ENCODE measurements at regions not wholly inside any gene's neighbourhood (a gene's known extent, or its start where the extent isn't known, plus 50 kb on each side); places are given as distances from the start of the nearest gene placed in this dataset.
"Not testable (repeated sequence)": the region's sequence is repeated elsewhere in the genome, so short reads cannot be mapped to it uniquely, and the experiment has no call there.

DNA sequence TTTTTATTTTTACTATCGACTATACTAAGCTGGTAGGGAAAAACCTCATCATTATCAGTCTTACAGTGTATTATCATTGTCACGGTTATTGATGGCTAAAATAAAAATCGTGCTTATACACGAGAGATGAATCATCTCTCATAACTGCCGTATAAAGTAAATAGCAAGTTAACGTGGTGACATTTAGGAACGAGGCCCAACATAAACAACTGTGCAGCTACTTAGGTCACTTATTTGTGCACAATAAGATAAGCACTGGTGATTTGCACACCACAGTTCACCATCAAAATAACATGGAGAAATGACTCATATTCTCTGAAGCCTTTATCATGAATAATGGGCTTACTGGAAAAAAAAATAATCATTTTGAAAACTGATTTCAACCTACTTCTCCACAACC, 482.0 kb upstream of the TENM3 start:
- DNase-seq: no peak

DNA sequence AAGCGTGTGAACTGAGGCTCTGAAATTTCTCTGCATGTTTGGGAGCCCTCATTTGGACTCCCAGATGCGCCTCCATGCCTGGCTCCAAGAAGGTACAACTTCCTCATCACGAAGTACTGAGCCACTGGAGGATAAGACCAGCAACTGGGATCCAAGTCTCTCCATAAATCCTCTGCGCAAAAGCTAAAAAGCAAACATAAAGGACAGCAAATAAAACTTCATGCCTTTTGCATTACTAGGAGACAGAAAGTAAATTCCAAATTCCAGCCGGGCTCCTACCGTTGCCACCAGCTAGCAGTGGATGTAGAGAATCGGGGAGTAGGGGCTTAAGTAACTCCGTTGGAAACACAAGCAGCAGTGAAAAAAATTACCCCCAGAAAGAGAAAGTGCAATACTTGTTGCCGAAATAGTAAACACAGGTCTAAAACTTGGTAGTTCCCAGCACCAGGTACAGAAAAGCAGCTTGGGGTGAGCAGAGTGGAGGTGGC, 477.1 kb upstream of the TENM3 start:
- no peak for DNase-seq

DNA sequence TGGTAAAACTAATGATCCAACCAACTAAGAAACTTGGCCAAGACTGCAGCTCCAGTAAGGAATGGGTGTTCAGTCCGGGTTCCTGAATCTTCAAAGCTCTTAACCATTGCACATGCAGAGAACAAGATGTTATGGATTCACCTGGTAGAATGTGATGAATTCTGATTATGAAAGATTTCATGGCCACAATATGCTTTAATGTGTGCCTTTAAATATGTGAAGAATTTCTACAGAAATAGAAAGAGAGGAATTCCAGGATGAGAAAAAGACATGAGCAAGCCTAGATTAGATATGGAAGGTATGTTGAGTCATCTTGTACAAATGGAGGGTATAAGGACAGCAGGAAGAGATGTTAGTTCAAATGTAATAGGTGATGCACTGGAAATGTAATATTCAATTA, 472.2 kb upstream of the TENM3 start:
- no peak for DNase-seq

DNA sequence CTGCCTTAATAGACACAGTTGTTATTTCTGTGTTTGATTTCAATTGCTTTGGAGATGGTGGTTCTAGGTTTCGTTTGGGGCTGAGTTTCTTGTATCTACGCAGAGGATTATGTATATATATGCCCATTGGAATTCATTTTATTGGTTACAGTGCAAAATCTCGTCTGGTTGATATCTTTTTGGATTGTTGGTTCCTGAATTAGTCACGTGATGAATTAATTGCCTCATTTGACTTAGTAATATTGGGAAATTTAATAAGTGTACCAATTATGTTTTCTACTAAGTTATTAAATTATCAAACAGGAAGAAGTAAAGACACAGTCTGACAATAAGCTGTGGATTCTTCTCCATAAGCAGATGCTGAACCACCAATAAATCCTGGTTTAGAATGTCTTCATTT, 467.9 kb upstream of the TENM3 start:
- no peak for DNase-seq

DNA sequence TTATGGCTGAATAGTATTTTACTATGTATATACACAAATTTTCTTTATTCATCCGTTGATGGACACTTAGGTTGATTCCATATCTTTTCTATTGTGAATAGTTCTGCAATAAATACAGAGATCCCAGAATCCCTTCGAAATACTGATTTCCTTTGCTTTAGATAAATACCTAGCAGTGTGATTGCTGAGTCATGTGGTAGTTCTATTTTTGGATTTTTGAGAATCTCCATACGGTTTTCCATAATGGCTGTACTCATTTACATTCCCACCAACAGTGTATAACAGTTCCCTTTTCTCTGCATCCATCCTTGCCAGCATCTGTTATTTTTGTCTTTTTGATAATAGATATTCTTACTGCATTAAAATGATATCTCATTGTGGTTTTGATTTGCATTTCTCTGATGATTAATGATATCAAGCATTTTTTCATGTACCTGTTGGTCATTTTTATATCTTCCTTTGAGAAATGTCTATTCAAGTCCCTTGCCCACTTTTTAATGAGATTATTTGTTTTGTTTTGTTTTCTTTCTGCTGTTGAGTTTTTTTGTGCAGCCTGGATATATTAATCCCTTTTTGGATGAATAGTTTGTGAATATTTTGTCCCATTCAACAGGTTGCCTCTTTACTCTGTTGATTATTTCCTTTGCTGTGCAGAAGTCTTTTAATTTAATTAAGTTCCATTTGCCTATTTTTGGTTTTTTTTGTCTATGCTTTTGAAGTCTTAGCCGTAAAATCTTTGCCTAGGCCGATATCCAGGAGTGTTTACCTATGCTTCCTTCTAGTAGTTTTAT, 466.7 kb upstream of the TENM3 start:
- no peak for DNase-seq

DNA sequence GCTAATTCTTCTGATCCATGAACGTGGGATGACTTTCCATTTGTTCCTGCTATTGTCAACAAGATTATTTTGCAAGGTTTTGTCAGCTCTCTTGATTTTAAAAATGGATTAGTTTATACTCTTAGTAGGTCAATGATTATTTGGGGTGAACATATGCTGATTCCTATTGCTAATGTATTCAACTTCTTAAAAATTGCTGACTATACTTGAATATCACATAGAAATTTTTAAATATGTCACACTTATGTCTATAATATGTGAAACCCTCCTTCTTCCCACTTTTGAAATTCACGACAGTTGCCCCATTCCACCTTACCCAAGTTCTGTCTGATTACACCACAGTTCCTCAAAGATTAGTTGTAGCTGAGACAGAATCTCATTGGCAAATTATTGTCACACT, 465.7 kb upstream of the TENM3 start:
- DNase-seq: no peak

DNA sequence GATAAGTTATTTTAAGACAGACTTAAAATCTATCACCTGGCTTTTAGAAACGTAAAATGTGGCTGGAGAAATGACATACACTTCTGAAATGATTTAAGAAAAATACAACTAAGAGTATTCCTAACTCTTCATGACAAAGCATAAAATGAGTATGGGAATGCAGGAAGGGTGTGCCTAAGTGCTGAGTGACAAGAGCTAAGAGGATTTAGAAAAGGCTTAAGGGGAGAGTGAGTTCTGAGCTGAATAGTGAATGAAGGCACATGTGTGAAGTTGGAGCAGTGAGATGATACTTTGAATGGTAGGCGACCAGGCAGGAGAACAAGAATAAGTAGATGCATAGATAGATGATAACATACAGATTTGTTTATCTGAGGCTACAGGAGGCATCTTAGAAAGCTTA, 458.3 kb upstream of the TENM3 start:
- no peak for DNase-seq

DNA sequence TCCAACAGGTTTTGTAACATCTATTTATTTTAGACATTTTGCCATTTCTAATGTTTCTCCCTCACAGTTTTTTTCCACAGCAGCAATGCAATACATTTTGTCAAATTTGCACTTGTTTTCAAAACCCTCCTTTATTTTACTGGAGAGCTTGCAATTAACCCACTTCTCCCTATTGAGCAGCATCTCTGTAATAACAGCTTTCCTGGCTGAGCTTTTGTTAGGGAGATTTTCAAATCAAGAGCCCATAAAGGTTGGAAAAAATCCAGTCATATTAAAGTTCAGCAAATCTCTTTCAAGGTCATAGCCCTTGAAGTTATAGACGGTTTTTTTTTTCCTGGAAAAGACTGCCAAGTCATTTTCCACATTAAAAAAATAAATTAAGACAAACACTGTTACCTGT, 450.6 kb upstream of the TENM3 start:
- DNase-seq: no peak

DNA sequence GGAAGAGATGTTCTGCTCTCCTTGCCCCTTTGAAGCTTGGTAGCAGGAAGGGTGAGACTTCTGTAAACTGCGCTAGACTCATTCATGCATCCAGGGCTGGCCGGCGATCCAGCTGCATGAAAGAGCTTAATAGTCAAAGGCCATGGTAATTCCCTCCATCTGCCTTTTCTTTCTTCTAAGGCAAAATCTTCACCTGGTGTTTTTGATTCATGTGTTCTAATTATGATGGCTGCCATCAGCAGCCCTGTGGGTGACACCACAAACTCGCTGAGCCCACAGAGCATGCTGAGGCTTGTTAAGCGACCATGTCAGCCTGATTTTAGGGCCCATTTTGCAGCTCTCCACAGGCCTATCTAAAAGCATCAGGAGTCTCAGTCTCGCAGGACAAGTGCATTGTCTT, 450.1 kb upstream of the TENM3 start:
- no peak for DNase-seq

DNA sequence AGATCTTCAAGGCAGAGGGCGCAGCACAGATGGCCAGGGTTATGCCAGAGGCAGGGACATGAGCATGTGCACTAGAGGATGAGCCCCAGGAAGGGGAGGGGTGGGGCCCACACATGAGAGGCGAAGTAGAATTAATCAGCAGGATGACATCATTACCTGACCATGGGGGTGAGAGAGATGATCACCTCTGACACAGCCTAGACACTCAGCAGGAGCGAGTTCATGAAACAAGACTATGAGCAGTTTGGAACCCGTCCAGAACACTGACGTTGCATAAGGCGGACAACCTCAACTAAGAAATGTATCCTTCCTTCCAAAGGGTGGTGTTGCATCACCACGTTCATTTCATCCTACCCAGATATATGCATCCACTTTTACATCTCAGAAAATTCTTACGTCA, 446.7 kb upstream of the TENM3 start:
- no peak for DNase-seq

DNA sequence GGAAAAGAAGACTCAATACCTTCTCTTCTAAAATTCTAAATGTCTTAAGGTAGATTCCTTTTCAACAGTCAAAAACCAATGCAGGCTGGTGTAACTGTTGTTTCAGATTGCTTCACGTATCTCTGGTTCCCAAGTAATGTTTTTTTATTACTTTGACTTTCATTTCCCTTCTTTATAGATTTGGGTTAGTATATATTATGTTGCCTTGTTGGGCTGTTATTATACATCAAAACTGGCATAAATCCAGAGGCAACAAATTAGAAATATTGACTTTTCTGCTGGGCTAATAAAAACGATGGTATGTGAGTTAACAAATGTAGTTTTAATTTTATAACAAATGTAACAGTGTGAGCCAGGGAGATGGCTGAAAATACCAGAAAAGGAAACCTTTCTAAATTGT, 444.7 kb upstream of the TENM3 start:
- no peak for DNase-seq

DNA sequence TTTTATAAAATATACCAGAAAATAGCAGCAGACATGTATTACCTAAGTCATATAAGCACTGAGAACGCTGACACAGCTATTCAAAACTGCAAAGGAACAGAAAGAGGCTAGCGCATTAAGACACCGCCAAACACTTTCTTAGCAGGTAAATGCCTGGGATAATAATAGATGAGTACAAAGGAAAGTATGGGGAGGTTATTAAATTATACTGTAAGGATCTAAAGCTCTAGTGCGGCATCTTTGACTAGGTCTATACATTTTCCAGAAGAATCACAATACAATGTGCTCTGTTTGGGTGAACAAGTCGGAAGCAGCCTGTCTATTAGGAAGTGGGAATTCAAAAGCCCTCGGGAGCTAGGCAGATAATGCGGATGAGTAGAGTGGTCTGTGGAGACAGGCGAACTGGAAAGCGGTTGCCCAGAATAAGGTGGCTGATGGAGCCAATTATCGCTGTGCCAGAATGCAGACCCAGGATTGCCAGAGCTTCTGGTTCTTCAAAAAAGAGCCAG, 443.6 kb upstream of the TENM3 start:
- DNase-seq: no peak

DNA sequence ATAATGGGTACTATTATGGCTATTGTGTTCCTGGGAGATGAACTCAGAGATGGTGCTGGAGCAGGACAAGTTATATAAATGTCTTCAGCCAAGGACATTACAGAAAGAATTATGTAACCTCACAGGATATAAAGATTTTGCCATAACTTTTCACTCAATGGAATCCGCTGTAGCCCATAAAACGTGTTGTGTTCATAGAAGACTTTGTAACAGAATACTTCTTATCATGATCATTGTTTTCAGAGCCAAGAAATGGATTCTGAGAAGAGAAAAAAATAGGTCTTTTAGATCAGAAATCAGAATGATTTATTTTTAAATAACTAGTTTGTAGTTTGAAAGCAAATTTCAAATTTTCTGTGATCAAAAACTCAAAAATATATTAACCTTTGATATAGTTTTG, 441.0 kb upstream of the TENM3 start:
- no peak for DNase-seq

DNA sequence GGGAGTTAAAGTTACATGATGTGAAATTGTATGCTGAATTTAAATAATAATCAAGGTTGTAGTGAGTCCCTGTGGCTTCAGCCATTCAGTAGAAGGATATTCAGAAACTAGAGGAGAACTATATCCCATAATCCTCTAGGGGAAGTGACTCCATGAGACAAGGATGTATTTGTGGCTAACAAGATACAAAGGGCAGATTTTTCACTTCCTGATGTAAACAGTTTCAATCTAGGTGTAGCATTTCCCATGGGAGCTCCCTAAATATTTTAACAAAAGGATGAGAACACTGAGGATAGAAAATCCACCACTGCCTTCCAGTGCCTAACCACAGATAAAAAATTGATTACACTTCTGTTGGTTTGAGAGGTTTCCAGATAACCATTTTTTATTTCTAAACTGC, 435.4 kb upstream of the TENM3 start:
- DNase-seq: no peak

DNA sequence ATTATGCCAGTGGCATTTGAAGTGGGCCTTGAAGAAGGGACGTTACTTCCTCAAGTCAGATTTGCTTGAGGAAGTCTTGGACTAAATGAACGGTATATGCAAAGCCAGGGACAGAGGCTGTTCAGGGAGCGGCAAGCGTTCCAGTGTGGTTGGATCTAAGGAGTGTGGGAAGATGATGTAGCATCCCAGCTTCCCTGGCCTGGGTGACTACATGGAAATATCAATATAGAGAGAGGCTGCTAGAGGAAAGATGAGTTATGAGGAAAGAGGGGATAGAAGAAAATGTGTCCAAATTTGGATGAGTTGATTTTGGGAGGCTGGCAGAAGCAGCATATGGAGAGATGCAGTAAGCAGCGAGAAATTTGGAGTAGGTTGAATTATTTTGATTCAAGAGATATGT, 432.5 kb upstream of the TENM3 start:
- no peak for DNase-seq

DNA sequence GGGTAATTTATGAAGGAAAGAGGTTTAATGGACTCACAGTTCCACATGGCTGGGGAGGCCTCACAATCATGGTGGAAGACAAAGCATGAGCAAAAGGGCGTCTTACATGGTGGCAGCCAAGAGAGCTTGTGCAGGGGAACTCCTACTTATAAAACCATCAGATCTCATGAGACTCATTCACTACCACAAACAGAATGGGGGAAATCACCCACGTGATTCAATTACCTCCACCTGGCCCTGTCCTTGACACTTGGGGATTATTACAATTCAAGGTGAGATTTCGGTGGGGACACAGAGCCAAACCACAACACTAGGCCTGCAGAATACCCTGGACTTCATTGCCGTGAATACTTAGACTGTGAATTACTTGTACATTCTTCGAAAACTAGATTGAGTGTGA, 431.7 kb upstream of the TENM3 start:
- DNase-seq: not testable (repeated sequence)

DNA sequence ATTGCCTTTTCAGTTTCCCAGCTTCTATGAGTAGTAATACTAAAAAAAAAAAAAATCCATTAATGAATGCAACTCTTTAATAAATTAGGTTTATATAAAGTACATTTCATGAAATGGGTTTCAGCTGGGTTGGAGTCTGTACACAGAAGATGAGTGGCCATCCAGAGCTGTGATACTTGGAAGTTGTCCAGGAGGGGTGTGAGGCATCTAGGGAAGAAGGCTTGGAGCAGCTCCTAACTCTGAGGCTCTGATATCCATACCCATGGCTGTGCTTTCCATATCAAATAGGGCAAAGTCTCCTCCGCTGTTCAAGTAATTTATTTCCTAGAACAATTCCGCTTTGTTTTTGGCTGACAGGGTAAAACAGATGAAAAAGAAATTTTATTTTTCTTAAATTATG, 423.3 kb upstream of the TENM3 start:
- DNase-seq: no peak

DNA sequence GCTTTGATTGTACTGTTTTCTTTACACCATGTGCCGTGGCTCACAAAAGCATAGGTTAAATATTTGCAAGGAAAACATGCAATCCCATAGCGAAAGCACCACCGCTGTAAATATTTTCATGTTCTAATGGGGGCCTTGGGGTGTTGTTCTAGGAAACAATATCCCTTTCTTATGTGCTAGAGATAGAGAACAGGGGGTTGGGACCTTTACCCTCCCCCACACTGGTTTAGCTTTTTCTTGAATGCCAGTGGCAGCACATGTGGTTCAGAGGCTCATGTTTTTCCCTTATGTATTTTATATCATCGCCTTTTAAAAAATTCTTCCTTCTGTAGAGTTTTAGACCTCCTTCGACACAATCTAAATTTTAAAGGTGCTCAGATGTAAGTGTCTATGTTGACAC, 422.6 kb upstream of the TENM3 start:
- no peak for DNase-seq

DNA sequence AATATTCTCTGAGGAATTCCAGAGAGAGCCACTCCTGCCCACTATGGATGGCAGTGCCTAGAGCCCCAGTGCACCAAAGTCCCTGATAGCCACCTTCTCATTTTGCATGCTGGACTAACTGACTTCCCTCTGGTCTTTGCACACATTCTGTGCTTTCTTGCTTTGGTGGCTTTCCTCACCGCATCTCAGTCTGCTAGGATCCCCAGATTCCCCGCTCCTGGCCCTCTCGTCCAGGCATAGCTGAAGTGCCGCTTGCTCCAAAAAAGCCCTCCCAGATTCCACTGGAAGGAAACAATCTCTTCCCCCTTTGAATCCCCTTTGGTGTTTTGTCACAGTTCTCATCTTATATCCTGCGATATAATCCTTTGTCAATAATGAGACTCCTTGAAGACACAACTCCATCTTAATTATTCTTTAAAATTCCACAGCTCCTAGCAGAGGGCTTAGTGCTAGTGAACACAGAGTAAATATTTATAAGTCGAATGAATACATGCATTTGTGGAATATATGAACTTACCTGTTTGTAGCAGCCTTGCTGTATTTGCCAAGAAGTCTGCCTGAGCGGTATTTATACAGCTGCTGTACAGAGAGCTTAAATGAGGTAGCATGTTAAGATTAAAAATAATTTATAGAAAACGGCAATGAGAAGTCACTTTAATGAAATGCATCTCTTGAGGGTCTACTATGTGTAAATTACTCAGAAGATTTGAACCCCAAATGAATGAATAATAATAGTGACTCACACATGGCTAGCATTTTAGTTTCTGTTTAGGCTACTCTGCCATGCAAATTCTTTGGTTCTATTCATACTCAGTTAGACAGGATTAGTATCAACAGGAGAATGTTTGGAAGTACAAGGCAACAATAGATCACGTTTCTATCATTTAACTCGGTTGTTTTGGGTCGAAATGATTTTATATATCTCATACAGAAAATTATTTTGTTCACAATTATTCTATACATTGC, 421.9 kb upstream of the TENM3 start:
- DNase-seq: no peak

DNA sequence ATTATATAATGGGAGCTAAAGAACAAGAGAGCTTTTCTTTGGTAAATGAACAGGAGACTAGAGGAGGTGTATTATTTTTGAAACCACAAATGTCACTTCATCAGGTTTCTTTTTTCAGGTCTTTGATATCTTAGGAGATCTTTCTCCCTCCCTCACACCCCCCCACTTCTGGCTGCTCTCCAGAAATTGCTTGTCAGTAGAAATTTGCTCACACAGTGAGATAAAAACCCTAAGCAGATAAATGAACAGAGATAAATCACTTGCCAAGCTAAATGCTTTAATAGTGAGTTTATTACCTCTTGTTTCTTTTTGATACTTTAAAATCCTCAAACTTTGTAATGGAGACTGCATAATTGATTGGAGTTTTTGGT, 421.2 kb upstream of the TENM3 start:
- no peak for DNase-seq

DNA sequence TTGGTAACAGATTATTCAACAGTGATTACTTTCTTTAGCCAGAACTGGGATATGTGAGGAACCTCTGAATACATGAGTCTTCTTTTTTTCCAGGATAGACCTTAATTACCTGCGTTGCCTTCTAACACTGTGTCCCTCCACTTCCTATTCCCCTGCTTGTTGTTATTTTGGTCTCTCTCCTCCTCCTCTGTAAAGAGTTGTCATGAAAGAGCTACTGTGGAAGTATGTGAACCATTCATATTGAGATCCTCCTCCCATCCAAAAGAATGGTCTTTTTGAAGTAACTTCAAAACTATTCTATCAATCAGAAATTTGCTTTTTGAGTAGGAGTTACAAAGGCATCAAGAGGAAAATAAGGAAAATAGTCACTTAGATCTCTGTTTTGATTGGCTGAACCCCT, 420.0 kb upstream of the TENM3 start:
- DNase-seq: no peak

DNA sequence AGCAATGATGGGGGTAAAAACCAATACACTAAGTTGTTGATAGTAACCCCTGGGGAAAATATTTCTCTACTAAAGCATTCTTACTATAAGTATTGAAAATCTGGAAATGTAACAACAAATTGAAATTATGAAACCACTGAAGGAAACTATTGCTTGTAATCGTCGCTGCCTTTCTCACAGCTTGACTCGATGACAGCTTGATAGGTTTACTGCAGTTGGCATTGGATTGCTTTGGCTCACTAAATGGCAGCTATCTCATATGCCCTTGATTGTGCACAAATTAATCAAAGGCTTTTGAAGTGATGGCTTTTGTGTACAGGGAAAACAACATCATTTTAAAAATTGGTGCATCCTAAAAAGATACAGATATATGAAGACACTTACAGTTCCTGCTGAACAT, 419.6 kb upstream of the TENM3 start:
- DNase-seq: no peak

DNA sequence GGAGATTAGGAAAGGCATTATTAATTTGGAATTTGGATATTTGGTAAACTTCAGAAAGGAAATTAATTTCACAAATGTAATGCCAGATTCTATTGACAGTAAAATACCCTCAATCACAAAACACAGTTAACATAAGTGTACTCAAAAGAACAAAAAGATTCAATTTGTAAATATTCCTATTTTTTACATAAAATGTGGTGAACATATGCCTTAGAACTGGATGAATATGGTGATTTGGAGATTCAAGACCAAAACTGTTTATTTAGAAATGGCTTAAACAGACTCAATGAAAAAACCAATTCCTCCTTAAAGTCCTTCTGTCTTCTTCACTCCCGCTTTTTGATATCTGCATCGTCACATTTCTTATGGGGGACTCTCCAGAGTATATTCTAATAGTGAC, 417.6 kb upstream of the TENM3 start:
- DNase-seq: no peak

DNA sequence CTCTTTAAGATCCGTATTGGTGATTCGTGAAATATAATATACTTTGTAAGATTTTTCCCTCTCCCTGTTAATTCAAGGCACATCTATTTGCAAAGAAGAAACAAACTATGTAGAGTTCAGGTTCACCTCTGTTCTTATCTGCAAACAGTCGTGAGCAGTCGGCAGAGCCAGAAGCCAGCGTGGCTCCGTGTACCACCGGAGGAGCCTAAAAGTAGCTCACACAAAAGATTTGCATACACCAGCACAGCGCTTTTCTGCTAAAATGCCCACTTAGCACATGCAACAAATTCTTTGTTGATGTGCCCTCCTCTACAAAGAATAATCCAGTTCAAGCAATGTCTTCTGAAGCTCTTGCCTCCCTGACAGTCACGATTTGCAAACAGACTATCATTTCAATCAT, 416.0 kb upstream of the TENM3 start:
- DNase-seq: no peak
